OCI-LY3 (cell line): ENCODE measurements at regions not wholly inside any gene's neighbourhood (a gene's known extent, or its start where the extent isn't known, plus 50 kb on each side); places are given as distances from the start of the nearest gene placed in this dataset.

Experiments used
- H2AFZ ChIP-seq: fragments of 200-600, 300-600 bp; shearing (Covaris generic); 2 replicates; pipeline ENCODE4 v1.6.0; 2014; ENCODE audit warnings: antibody characterized with exemption, low read depth, low read length
- H3K27ac ChIP-seq: fragments of 200-600, 300-600 bp; sonication (generic); 2 replicates; pipeline ENCODE4 v1.5.1; 2014; ENCODE audit warnings: mild to moderate bottlenecking, low read length, moderate library complexity, mixed read lengths
- H3K27me3 ChIP-seq: fragments of 200-600, 300-600 bp; sonication (generic); 2 replicates; pipeline ENCODE4 v1.6.1; 2014; ENCODE audit warnings: low read depth, low read length, mixed read lengths
- H3K36me3 ChIP-seq: fragments of 200-600, 300-600 bp; sonication (generic); replicated peaks from 2 replicates; pipeline ENCODE3; 2014; ENCODE audit warnings: low read depth, low read length, mixed read lengths
- H3K4me1 ChIP-seq: fragments of 300-600, 200-600 bp; sonication (generic); 2 replicates; pipeline ENCODE4 v1.6.1; 2014; ENCODE audit warnings: low read length, mixed read lengths
- H3K4me2 ChIP-seq: fragments of 200-600, 300-600 bp; sonication (generic); 2 replicates; pipeline ENCODE4 v1.6.1; 2014; ENCODE audit warnings: low read length, mixed read lengths
- H3K4me3 ChIP-seq: fragments of 300-600, 200-600 bp; sonication (generic); 2 replicates; pipeline ENCODE4 v1.5.1; 2014; ENCODE audit warnings: antibody characterized with exemption, mild to moderate bottlenecking, low read length, moderate library complexity
- H3K79me2 ChIP-seq: fragments of 300-600, 200-600 bp; shearing (Covaris generic); 2 replicates; pipeline ENCODE4 v1.6.1; 2014; ENCODE audit warnings: mild to moderate bottlenecking, low read length, mixed read lengths
- H3K9ac ChIP-seq: fragments of 300-600, 200-600 bp; shearing (Covaris generic); 2 replicates; pipeline ENCODE4 v1.6.0; 2014; ENCODE audit warnings: mild to moderate bottlenecking, low read length, moderate library complexity
- H3K9me3 ChIP-seq: fragments of 200-600, 300-600 bp; shearing (Covaris generic); 2 replicates; pipeline ENCODE4 v1.6.1; 2014; ENCODE audit warnings: low read length, mixed read lengths; ENCODE audit not compliant: insufficient read depth
- H4K20me1 ChIP-seq: fragments of 200-600, 300-600 bp; sonication (generic); 2 replicates; pipeline ENCODE4 v1.6.1; 2016; ENCODE audit warnings: low read length, mixed read lengths; ENCODE audit not compliant: insufficient read depth
- CTCF ChIP-seq: fragments of 200-600, 300-600 bp; sonication (generic); IDR thresholded peaks from 2 replicates; pipeline ENCODE4 v1.5.1; 2014; ENCODE audit warnings: antibody characterized with exemption, low read length, low read depth
- EZH2phosphoT487 ChIP-seq: fragments of 200-600 bp; shearing (Covaris generic); IDR thresholded peaks from 2 replicates; pipeline ENCODE4 v1.6.1; 2018; ENCODE audit warnings: antibody characterized with exemption, mixed run types, low read depth

DNA sequence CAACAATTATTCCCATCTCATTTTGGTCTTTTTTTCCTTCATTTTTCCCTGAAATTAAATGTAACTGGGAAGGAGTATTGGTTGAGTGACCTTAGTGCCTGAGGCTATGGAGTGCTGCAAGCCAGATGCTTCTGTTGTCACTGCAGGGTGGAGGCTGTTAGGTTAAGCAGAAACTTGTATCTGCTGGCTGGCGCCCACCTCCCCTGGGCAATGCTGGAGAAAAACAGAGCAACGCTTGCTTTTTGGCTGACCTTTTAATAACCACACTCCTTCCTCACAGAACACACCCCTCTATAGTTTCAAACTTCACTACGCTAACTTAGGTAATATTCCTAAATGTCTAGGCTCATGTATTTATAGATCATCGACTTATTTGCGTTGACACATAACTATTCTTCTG, 583.5 kb upstream of the NOVA1 start:
- no peaks in the 10 kb centered on the region for H3K79me2 ChIP-seq
- no peak overlapping the region for H3K4me2 ChIP-seq
- H3K4me3 ChIP-seq = no peak overlapping the region
- no peak overlapping the region for H3K9ac ChIP-seq
- TF ChIP-seq CTCF (no peak), EZH2phosphoT487 (no peak)
- no peaks in the 10 kb centered on the region for H3K4me1 ChIP-seq
- H2AFZ ChIP-seq = no peak overlapping the region
- H3K36me3 ChIP-seq = no peaks in the 10 kb centered on the region
- H4K20me1 ChIP-seq = no peaks in the 10 kb centered on the region
- no peak overlapping the region for H3K27ac ChIP-seq
- no peaks in the 10 kb centered on the region for H3K27me3 ChIP-seq
- H3K9me3 ChIP-seq = no peaks in the 10 kb centered on the region

- no peaks in the 10 kb centered on the region for H3K4me1 ChIP-seq
- H3K27ac ChIP-seq = no peak overlapping the region
- no peak overlapping the region for H3K9ac ChIP-seq
- H3K4me2 ChIP-seq = no peak overlapping the region
- H3K9me3 ChIP-seq = no peaks in the 10 kb centered on the region
- no peak overlapping the region for H3K4me3 ChIP-seq
- H3K79me2 ChIP-seq = no peaks in the 10 kb centered on the region
- no peaks in the 10 kb centered on the region for H3K27me3 ChIP-seq
- TF ChIP-seq EZH2phosphoT487 (no peak), CTCF (no peak)
- H2AFZ ChIP-seq = no peak overlapping the region
- H4K20me1 ChIP-seq = no peaks in the 10 kb centered on the region
- H3K36me3 ChIP-seq = no peaks in the 10 kb centered on the region
These were observed 586.6 kb upstream of the NOVA1 start for GRCh38 chr14:27184427-27184826.

GRCh38 chr14:27186048-27186447, 588.2 kb upstream of the NOVA1 start:
- Histone ChIP-seq H3K27me3 (no peaks in the 10 kb centered on the region), H3K9ac (no peak overlapping the region), H2AFZ (no peak overlapping the region), H3K4me2 (no peak overlapping the region), H3K79me2 (no peaks in the 10 kb centered on the region), H4K20me1 (no peaks in the 10 kb centered on the region), H3K9me3 (no peaks in the 10 kb centered on the region), H3K36me3 (no peaks in the 10 kb centered on the region), H3K27ac (no peak overlapping the region), H3K4me3 (no peak overlapping the region), H3K4me1 (no peaks in the 10 kb centered on the region)
- TF ChIP-seq EZH2phosphoT487 = no peak
- TF ChIP-seq CTCF = no peak

GRCh38 chr14:27187136-27187535, 589.3 kb upstream of the NOVA1 start:
- Histone ChIP-seq H3K4me3 (no peak overlapping the region), H3K27me3 (no peaks in the 10 kb centered on the region), H3K4me1 (no peaks in the 10 kb centered on the region), H3K9ac (no peak overlapping the region), H4K20me1 (no peaks in the 10 kb centered on the region), H3K9me3 (no peaks in the 10 kb centered on the region), H3K36me3 (no peaks in the 10 kb centered on the region), H3K79me2 (no peaks in the 10 kb centered on the region), H2AFZ (no peak overlapping the region), H3K4me2 (no peak overlapping the region), H3K27ac (no peak overlapping the region)
- no peak for TF ChIP-seq CTCF
- no peak for TF ChIP-seq EZH2phosphoT487
